ENCODE measurements at regions not wholly inside any gene's neighbourhood (a gene's known extent, or its start where the extent isn't known, plus 50 kb on each side); places are given as distances from the start of the nearest gene placed in this dataset.

- Histone ChIP-seq H3K36me3 (ENCODE audit: control insufficient read depth, insufficient read depth, low read length) (no peaks in the 10 kb centered on the region), H3K9me3 (ENCODE audit: control insufficient read depth, low read length) (no peaks in the 10 kb centered on the region), H3K4me1 (ENCODE audit: control insufficient read depth, insufficient read depth, low read length) (no peaks in the 10 kb centered on the region), H3K27me3 (ENCODE audit: control insufficient read depth, insufficient read depth, low read length, poor library complexity, severe bottlenecking) (no peaks in the 10 kb centered on the region), H3K27ac (ENCODE audit: insufficient read depth, low read depth, low read length, poor library complexity, severe bottlenecking) (no peak overlapping the region), H3K4me3 (ENCODE audit: insufficient read depth, low read depth, low read length) (no peak overlapping the region)
- WGBS, 2 experiments, result 87 to 93% methylated on average over 4 of the region's 4 CpGs
These were observed 104.4 kb upstream of the CCDC54 start for GRCh38 chr3:107272885-107273284.

GRCh38 chr3:107273771-107274170, 103.5 kb upstream of the CCDC54 start:
- 89 to 96% methylated on average over 2 of the region's 2 CpGs for WGBS, 2 experiments

DNA sequence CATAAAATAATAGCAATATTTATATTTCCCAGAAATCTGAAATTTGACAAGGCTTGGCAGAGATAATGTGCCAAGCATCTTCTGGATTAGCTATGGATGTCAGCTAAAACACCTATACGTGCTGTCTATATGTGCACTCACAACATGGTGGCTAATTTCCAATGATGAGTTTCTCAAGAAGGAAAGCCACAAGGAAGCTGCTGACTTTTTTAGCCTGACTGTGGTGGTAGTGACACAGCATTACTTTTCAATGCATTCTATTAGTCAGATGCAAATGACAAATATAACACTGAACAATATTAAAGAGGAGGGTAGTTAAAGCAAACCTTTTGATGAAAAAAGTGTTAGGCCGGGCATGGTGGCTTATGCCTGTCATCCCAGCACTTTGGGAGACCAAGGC, 101.7 kb upstream of the CCDC54 start:
- 89 to 97% methylated on average over 2 of the region's 2 CpGs for WGBS, 2 experiments
- Histone ChIP-seq H3K27me3 (ENCODE audit: control insufficient read depth, insufficient read depth, low read length, poor library complexity, severe bottlenecking) (no peaks in the 10 kb centered on the region), H3K36me3 (ENCODE audit: control insufficient read depth, insufficient read depth, low read length) (no peaks in the 10 kb centered on the region), H3K4me3 (ENCODE audit: insufficient read depth, low read depth, low read length) (no peak overlapping the region), H3K27ac (ENCODE audit: insufficient read depth, low read depth, low read length, poor library complexity, severe bottlenecking) (no peak overlapping the region), H3K4me1 (ENCODE audit: control insufficient read depth, insufficient read depth, low read length) (no peaks in the 10 kb centered on the region), H3K9me3 (ENCODE audit: control insufficient read depth, low read length) (no peaks in the 10 kb centered on the region)

More at GRCh38 chr3:107273771-107274170, 103.5 kb upstream of the CCDC54 start:
- Histone ChIP-seq H3K4me1 (ENCODE audit: control insufficient read depth, insufficient read depth, low read length) (no peaks in the 10 kb centered on the region), H3K4me3 (ENCODE audit: insufficient read depth, low read depth, low read length) (no peak overlapping the region), H3K9me3 (ENCODE audit: control insufficient read depth, low read length) (no peaks in the 10 kb centered on the region), H3K36me3 (ENCODE audit: control insufficient read depth, insufficient read depth, low read length) (no peaks in the 10 kb centered on the region), H3K27ac (ENCODE audit: insufficient read depth, low read depth, low read length, poor library complexity, severe bottlenecking) (no peak overlapping the region), H3K27me3 (ENCODE audit: control insufficient read depth, insufficient read depth, low read length, poor library complexity, severe bottlenecking) (no peaks in the 10 kb centered on the region)

DNA sequence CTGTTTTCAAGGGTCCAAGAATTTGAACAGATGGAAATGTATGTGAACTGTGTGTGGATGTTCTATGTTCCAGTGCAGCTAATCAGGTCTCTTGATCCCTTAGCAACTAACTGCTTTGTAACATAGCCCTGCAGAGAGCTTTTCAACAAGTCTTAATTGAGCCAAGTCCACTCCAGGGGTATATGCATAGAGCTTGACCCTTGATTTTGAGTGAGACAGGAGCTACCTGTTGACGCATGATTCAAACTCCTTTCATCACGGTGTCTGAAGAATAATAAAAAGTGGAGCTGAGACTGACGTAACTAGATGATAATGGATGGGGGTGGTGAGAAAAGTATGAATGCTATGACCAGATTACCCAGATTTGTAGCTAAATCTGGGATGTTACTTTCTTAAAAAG, 93.3 kb upstream of the CCDC54 start:
- WGBS, 2 experiments, result 73 to 77% methylated on average over 3 of the region's 3 CpGs
- Histone ChIP-seq H3K27me3 (ENCODE audit: control insufficient read depth, insufficient read depth, low read length, poor library complexity, severe bottlenecking) (no peaks in the 10 kb centered on the region), H3K4me1 (ENCODE audit: control insufficient read depth, insufficient read depth, low read length) (peaks cover 12% of the 10 kb centered on the region), H3K4me3 (ENCODE audit: insufficient read depth, low read depth, low read length) (no peak overlapping the region), H3K36me3 (ENCODE audit: control insufficient read depth, insufficient read depth, low read length) (no peaks in the 10 kb centered on the region), H3K9me3 (ENCODE audit: control insufficient read depth, low read length) (no peaks in the 10 kb centered on the region), H3K27ac (ENCODE audit: insufficient read depth, low read depth, low read length, poor library complexity, severe bottlenecking) (no peak overlapping the region)

DNA sequence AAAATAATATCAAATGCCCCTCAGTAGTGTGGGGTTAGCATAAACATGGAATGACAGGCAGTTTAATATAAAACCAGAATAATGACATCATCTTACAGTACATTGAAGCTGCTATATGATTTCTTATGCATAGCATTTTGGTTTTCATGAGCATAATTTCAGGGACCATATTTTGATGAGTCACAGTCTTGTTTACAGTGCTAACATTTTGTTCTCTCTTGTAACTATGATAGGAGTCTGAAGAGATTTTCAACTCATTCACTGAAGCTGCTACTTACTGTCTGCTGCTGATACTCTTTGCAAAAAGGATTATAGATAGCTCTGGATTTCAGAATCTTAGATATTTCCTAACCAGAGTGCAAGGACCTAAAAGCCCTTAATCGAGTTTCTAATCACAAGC, 92.6 kb upstream of the CCDC54 start:
- H3K27me3 ChIP-seq (ENCODE audit: control insufficient read depth, insufficient read depth, low read length, poor library complexity, severe bottlenecking), result no peaks in the 10 kb centered on the region
- H3K4me1 ChIP-seq (ENCODE audit: control insufficient read depth, insufficient read depth, low read length), result peaks cover 12% of the 10 kb centered on the region
- H3K9me3 ChIP-seq (ENCODE audit: control insufficient read depth, low read length), result no peaks in the 10 kb centered on the region
- WGBS, 2 experiments, result 53 to 58% methylated on average over 1 of the region's 1 CpG
- no peak overlapping the region for H3K27ac ChIP-seq (ENCODE audit: insufficient read depth, low read depth, low read length, poor library complexity, severe bottlenecking)
- no peak overlapping the region for H3K4me3 ChIP-seq (ENCODE audit: insufficient read depth, low read depth, low read length)
- no peaks in the 10 kb centered on the region for H3K36me3 ChIP-seq (ENCODE audit: control insufficient read depth, insufficient read depth, low read length)

- peak overlapping the region; percentile 11 for H3K27ac ChIP-seq (ENCODE audit: insufficient read depth, low read depth, low read length, poor library complexity, severe bottlenecking)
- 0 to 27% methylated on average over 1 to 2 of the region's 2 CpGs for WGBS, 2 experiments
These were observed 92.0 kb upstream of the CCDC54 start for GRCh38 chr3:107285197-107285596.

DNA sequence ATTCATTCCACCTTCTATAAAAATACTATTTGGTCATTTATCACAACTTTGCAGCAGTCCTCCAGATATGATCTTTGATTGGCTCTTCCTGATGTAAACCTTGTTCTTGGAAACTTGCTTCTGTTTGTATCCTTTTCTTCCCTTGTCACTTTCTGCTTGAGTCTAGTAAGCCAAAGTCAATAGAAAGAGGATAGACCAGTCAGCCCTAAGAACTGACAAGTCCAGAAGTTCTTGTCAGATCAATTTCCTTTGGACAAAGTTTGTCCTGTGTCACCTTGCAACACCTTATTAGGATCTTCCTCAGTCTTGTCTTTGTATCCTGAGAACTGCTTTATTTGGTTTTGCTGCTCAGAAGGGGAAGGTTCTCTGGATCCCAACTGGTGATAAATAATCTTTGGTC, 87.9 kb upstream of the CCDC54 start:
- no peaks in the 10 kb centered on the region for H3K36me3 ChIP-seq (ENCODE audit: control insufficient read depth, insufficient read depth, low read length)
- no peaks in the 10 kb centered on the region for H3K27me3 ChIP-seq (ENCODE audit: control insufficient read depth, insufficient read depth, low read length, poor library complexity, severe bottlenecking)
- H3K4me1 ChIP-seq (ENCODE audit: control insufficient read depth, insufficient read depth, low read length), result peaks cover 12% of the 10 kb centered on the region
- no peaks in the 10 kb centered on the region for H3K9me3 ChIP-seq (ENCODE audit: control insufficient read depth, low read length)
- no peak overlapping the region for H3K27ac ChIP-seq (ENCODE audit: insufficient read depth, low read depth, low read length, poor library complexity, severe bottlenecking)
- no peak overlapping the region for H3K4me3 ChIP-seq (ENCODE audit: insufficient read depth, low read depth, low read length)

More at GRCh38 chr3:107285197-107285596, 92.0 kb upstream of the CCDC54 start:
- Histone ChIP-seq H3K4me1 (ENCODE audit: control insufficient read depth, insufficient read depth, low read length) (peaks cover 12% of the 10 kb centered on the region), H3K4me3 (ENCODE audit: insufficient read depth, low read depth, low read length) (no peak overlapping the region), H3K36me3 (ENCODE audit: control insufficient read depth, insufficient read depth, low read length) (no peaks in the 10 kb centered on the region), H3K27me3 (ENCODE audit: control insufficient read depth, insufficient read depth, low read length, poor library complexity, severe bottlenecking) (no peaks in the 10 kb centered on the region), H3K9me3 (ENCODE audit: control insufficient read depth, low read length) (no peaks in the 10 kb centered on the region)

GRCh38 chr3:107294117-107294516, 83.1 kb upstream of the CCDC54 start:
- no peaks in the 10 kb centered on the region for H3K36me3 ChIP-seq (ENCODE audit: control insufficient read depth, insufficient read depth, low read length)
- H3K9me3 ChIP-seq (ENCODE audit: control insufficient read depth, low read length), result no peaks in the 10 kb centered on the region
- no peak overlapping the region for H3K27ac ChIP-seq (ENCODE audit: insufficient read depth, low read depth, low read length, poor library complexity, severe bottlenecking)
- 100% methylated on average over 1 of the region's 1 CpG; no CpG with 5 or more reads in 1 of the 2 experiments for WGBS, 2 experiments
- H3K4me1 ChIP-seq (ENCODE audit: control insufficient read depth, insufficient read depth, low read length), result no peaks in the 10 kb centered on the region
- no peaks in the 10 kb centered on the region for H3K27me3 ChIP-seq (ENCODE audit: control insufficient read depth, insufficient read depth, low read length, poor library complexity, severe bottlenecking)
- no peak overlapping the region for H3K4me3 ChIP-seq (ENCODE audit: insufficient read depth, low read depth, low read length)

- H3K27ac ChIP-seq (ENCODE audit: insufficient read depth, low read depth, low read length, poor library complexity, severe bottlenecking), result no peak overlapping the region
- no peak overlapping the region for H3K4me3 ChIP-seq (ENCODE audit: insufficient read depth, low read depth, low read length)
- WGBS, 2 experiments, result 81 to 88% methylated on average over 3 of the region's 3 CpGs
- no peaks in the 10 kb centered on the region for H3K9me3 ChIP-seq (ENCODE audit: control insufficient read depth, low read length)
- H3K36me3 ChIP-seq (ENCODE audit: control insufficient read depth, insufficient read depth, low read length), result no peaks in the 10 kb centered on the region
- no peaks in the 10 kb centered on the region for H3K4me1 ChIP-seq (ENCODE audit: control insufficient read depth, insufficient read depth, low read length)
- no peaks in the 10 kb centered on the region for H3K27me3 ChIP-seq (ENCODE audit: control insufficient read depth, insufficient read depth, low read length, poor library complexity, severe bottlenecking)
These were observed 79.6 kb upstream of the CCDC54 start for GRCh38 chr3:107297597-107297996.

DNA sequence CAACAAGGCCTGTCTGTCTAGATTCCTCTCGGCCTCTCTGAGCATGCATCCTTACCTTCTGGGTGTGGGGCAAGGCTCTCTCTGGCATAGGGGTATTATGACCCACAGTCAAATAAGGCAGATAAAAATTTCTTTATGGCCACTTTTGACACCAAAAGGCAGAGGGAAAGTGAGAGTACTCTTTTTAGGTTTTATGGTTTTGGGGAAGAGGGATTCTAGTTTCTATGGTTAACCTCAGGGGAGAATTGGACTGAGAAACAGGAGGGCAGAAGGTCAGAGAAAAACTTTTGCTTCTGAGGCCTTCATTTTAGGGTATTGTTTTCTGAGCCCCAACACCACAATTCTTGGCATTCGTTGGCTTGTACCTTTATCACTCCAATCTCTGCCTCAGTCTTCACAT, 70.0 kb upstream of the CCDC54 start:
- Histone ChIP-seq H3K4me1 (ENCODE audit: control insufficient read depth, insufficient read depth, low read length) (no peaks in the 10 kb centered on the region), H3K36me3 (ENCODE audit: control insufficient read depth, insufficient read depth, low read length) (no peaks in the 10 kb centered on the region)
- 92 to 97% methylated on average over 2 of the region's 2 CpGs for WGBS, 2 experiments

DNA sequence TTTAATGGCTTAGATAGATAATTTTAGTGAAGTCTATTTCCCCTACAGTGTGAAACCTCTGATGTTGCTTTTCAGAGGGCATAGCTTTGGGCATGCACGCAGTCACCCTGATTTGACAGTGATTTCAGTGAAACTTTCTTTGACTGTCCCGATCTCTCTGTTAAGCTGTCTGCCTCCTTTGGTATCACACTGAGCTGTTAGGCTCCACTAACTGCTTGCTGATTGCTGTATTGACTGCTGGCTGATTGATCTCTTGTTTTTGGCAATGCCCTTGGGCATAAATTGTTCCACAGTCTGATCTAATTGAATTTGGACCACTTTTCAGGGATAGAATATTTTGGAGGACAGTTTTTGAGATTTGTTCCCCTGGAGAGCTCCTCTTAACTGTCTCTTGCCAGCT, 68.5 kb upstream of the CCDC54 start:
- WGBS, 2 experiments, result 27 to 39% methylated on average over 2 of the region's 2 CpGs
- Histone ChIP-seq H3K4me1 (ENCODE audit: control insufficient read depth, insufficient read depth, low read length) (no peaks in the 10 kb centered on the region), H3K9me3 (ENCODE audit: control insufficient read depth, low read length) (no peaks in the 10 kb centered on the region), H3K27me3 (ENCODE audit: control insufficient read depth, insufficient read depth, low read length, poor library complexity, severe bottlenecking) (no peaks in the 10 kb centered on the region), H3K4me3 (ENCODE audit: insufficient read depth, low read depth, low read length) (no peak overlapping the region), H3K36me3 (ENCODE audit: control insufficient read depth, insufficient read depth, low read length) (no peaks in the 10 kb centered on the region), H3K27ac (ENCODE audit: insufficient read depth, low read depth, low read length, poor library complexity, severe bottlenecking) (no peak overlapping the region)

More for the DNA sequence above, 70.0 kb upstream of the CCDC54 start:
- H3K27ac ChIP-seq (ENCODE audit: insufficient read depth, low read depth, low read length, poor library complexity, severe bottlenecking), result no peak overlapping the region
- no peaks in the 10 kb centered on the region for H3K9me3 ChIP-seq (ENCODE audit: control insufficient read depth, low read length)
- H3K27me3 ChIP-seq (ENCODE audit: control insufficient read depth, insufficient read depth, low read length, poor library complexity, severe bottlenecking), result no peaks in the 10 kb centered on the region
- H3K4me3 ChIP-seq (ENCODE audit: insufficient read depth, low read depth, low read length), result no peak overlapping the region
